H9 (cell line): ENCODE measurements at regions not wholly inside any gene's neighbourhood (a gene's known extent, or its start where the extent isn't known, plus 50 kb on each side); places are given as distances from the start of the nearest gene placed in this dataset.

ENCODE experiments used
- DNase-seq: peaks from one replicate; pipeline ENCODE4 v3.0.0-alpha.2; 2017
- H2AFZ ChIP-seq: one replicate; pipeline ENCODE4 v1.6.1; 2013; ENCODE audit warnings: mild to moderate bottlenecking, low read length, control low read depth, moderate library complexity
- H2AK5ac ChIP-seq: 2 replicates; pipeline ENCODE4 v1.6.1; 2013; ENCODE audit warnings: low read length, control low read depth, mixed read lengths; ENCODE audit not compliant: insufficient read length
- H2BK120ac ChIP-seq: one replicate; pipeline ENCODE4 v1.6.1; 2013; ENCODE audit warnings: low read depth, mild to moderate bottlenecking, low read length, control low read depth, inconsistent platforms; ENCODE audit not compliant: poor library complexity, severe bottlenecking
- H2BK12ac ChIP-seq: 2 replicates; pipeline ENCODE4 v1.6.1; 2013; ENCODE audit warnings: low read length, control low read depth, mixed read lengths, low read depth; ENCODE audit not compliant: insufficient read length
- H2BK15ac ChIP-seq: 2 replicates; pipeline ENCODE4 v1.6.1; 2013; ENCODE audit warnings: low read depth, low read length, control low read depth
- H2BK20ac ChIP-seq: one replicate; pipeline ENCODE4 v1.6.1; 2013; ENCODE audit warnings: low read depth, mild to moderate bottlenecking, low read length, control low read depth, inconsistent platforms; ENCODE audit not compliant: poor library complexity, severe bottlenecking
- H2BK5ac ChIP-seq: 2 replicates; pipeline ENCODE4 v1.6.1; 2013; ENCODE audit warnings: low read length, control low read depth, mixed read lengths; ENCODE audit not compliant: insufficient read length
- H3K14ac ChIP-seq: 2 replicates; pipeline ENCODE4 v1.6.1; 2013; ENCODE audit warnings: low read length, control low read depth; ENCODE audit not compliant: insufficient read depth
- H3K18ac ChIP-seq: 2 replicates; pipeline ENCODE4 v1.6.1; 2013; ENCODE audit warnings: low read depth, mild to moderate bottlenecking, mixed read lengths, low read length, control low read depth; ENCODE audit not compliant: insufficient read length
- H3K23ac ChIP-seq: 2 replicates; pipeline ENCODE4 v1.6.1; 2013; ENCODE audit warnings: low read length, control low read depth, mixed read lengths, low read depth; ENCODE audit not compliant: insufficient read length
- H3K23me2 ChIP-seq: 2 replicates; pipeline ENCODE4 v1.6.1; 2013; ENCODE audit warnings: low read depth, mild to moderate bottlenecking, mixed read lengths, low read length, control low read depth; ENCODE audit not compliant: insufficient read length, poor library complexity, severe bottlenecking
- H3K27ac ChIP-seq: 2 replicates; pipeline ENCODE4 v1.5.1; 2013; ENCODE audit warnings: low read length, control low read depth, mixed read lengths, low read depth; ENCODE audit not compliant: insufficient read length
- H3K27me3 ChIP-seq: 2 replicates; pipeline ENCODE4 v1.6.1; 2013; ENCODE audit warnings: low read length, control low read depth, inconsistent platforms; ENCODE audit not compliant: insufficient read depth
- H3K4ac ChIP-seq: 2 replicates; pipeline ENCODE4 v1.6.1; 2013; ENCODE audit warnings: low read depth, mild to moderate bottlenecking, control low read depth, inconsistent platforms, low read length, moderate library complexity
- H3K4me1 ChIP-seq: 2 replicates; pipeline ENCODE4 v1.6.1; 2013; ENCODE audit warnings: low read length, control low read depth, inconsistent platforms; ENCODE audit not compliant: insufficient read depth
- H3K4me2 ChIP-seq: 2 replicates; pipeline ENCODE4 v1.6.1; 2013; ENCODE audit warnings: low read length, control low read depth, mixed read lengths; ENCODE audit not compliant: insufficient read length, insufficient read depth
- H3K56ac ChIP-seq: 2 replicates; pipeline ENCODE4 v1.6.1; 2013; ENCODE audit warnings: low read depth, mild to moderate bottlenecking, mixed read lengths, low read length, control low read depth; ENCODE audit not compliant: insufficient read length
- H3K79me1 ChIP-seq: 2 replicates; pipeline ENCODE4 v1.6.1; 2013; ENCODE audit warnings: low read depth, mild to moderate bottlenecking, moderate library complexity, low read length, control low read depth, inconsistent platforms; ENCODE audit not compliant: insufficient read depth, poor library complexity, severe bottlenecking
- H3K79me2 ChIP-seq: 2 replicates; pipeline ENCODE4 v1.6.1; 2013; ENCODE audit warnings: low read length, control low read depth, inconsistent platforms; ENCODE audit not compliant: insufficient read depth
- H3K9ac ChIP-seq: 2 replicates; pipeline ENCODE4 v1.6.1; 2013; ENCODE audit warnings: low read length, control low read depth, mixed read lengths; ENCODE audit not compliant: insufficient read length; ENCODE audit errors: extremely low read depth
- H3K9me3 ChIP-seq: one replicate; pipeline ENCODE4 v1.6.1; 2013; ENCODE audit warnings: low read depth, low read length, inconsistent platforms; ENCODE audit not compliant: control insufficient read depth
- H3T11ph ChIP-seq: one replicate; pipeline ENCODE4 v1.6.1; 2013; ENCODE audit warnings: mild to moderate bottlenecking, low read length, control low read depth, inconsistent platforms
- H4K20me1 ChIP-seq: one replicate; pipeline ENCODE4 v1.6.1; 2013; ENCODE audit not compliant: control insufficient read depth, insufficient read length, insufficient read depth
- H4K5ac ChIP-seq: 2 replicates; pipeline ENCODE4 v1.6.1; 2013; ENCODE audit warnings: low read depth, mild to moderate bottlenecking, mixed read lengths, low read length, control low read depth; ENCODE audit not compliant: insufficient read length
- H4K8ac ChIP-seq: replicated peaks from 2 replicates; pipeline ENCODE4 v1.6.1; 2013; ENCODE audit warnings: low read length, control low read depth, mixed read lengths, low read depth; ENCODE audit not compliant: insufficient read length
- H4K91ac ChIP-seq: 2 replicates; pipeline ENCODE4 v1.6.1; 2013; ENCODE audit warnings: low read depth, mild to moderate bottlenecking, moderate library complexity, mixed read lengths, low read length, control low read depth; ENCODE audit not compliant: insufficient read length
- H3K27ac Mint-ChIP-seq, 3 experiments: 2 replicates in 2 of 3; 3 replicates in 1 of 3; pipeline ENCODE4 v1.8.0; 2020 to 2021; ENCODE audit warnings: mixed read lengths in 3 of 3, mild to moderate bottlenecking in 1 of 3, moderate library complexity in 1 of 3
- H3K27me3 Mint-ChIP-seq: 2 replicates; pipeline ENCODE4 v1.8.0; 2021; ENCODE audit warnings: low read depth, mild to moderate bottlenecking, moderate library complexity, mixed read lengths
- H3K36me3 Mint-ChIP-seq, 3 experiments: 2 replicates in 2 of 3; 3 replicates in 1 of 3; pipeline ENCODE4 v1.8.0; 2020 to 2021; ENCODE audit warnings: low read depth in 3 of 3, mixed read lengths in 3 of 3; ENCODE audit not compliant: insufficient read depth in 1 of 3
- H3K4me1 Mint-ChIP-seq, 2 experiments: 2 replicates each; pipeline ENCODE4 v1.8.0; 2020; ENCODE audit warnings: mixed read lengths in 2 of 2
- H3K4me3 Mint-ChIP-seq, 2 experiments: 2 replicates in 1 of 2; 3 replicates in 1 of 2; pipeline ENCODE4 v1.8.0; 2020 to 2021; ENCODE audit warnings: mild to moderate bottlenecking in 2 of 2, mixed read lengths in 2 of 2, moderate library complexity in 1 of 2
- H3K9me3 Mint-ChIP-seq, 2 experiments: 2 replicates in 1 of 2; 3 replicates in 1 of 2; pipeline ENCODE4 v1.8.0; 2020; ENCODE audit warnings: mild to moderate bottlenecking in 2 of 2, mixed read lengths in 2 of 2, moderate library complexity in 1 of 2
- CTCF ChIP-seq: fragments of 200-600 bp; sonication (generic); conservative IDR thresholded peaks from 3 replicates; pipeline ENCODE4 v1.8.0; 2021; ENCODE audit warnings: antibody characterized with exemption, mild to moderate bottlenecking
- WGBS: extraction: QIAGEN DNeasy Blood & Tissue Kit; methylation state at CpG from one replicate; pipeline ENCODE4 v1.1.7; 2013; ENCODE audit warnings: missing lambda C conversion rate, low lambda C conversion rate, mixed read lengths; ENCODE audit not compliant: insufficient read length; ENCODE audit errors: extremely low coverage; 5-methylcytosine and 5-hydroxymethylcytosine counted together

DNA sequence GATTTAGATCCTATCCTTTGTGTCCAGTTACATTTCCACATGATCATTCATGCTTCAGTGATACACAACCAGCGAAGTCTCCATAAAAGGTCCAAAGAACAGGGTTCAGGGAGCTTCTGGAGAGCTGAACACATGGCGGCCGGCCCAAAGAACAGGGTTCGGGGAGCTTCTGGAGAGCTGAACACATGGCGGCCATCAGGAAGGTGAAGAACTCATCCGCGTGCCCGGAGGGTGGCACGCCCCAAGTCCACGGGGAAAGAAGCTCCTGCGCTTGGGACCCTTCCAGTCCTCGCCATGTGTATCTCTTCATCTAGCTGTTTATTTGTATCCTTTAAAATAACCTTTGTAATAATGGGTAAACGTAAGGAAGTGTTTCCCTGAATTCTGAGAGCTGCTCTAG is 91.9 kb upstream of the FLRT2 start:
- WGBS = no CpG with 5 or more reads among the region's 13 CpGs
- H3K4me3 Mint-ChIP-seq = no peak overlapping the region
- no peak for DNase-seq
- Histone ChIP-seq H2BK20ac (no peak overlapping the region), H3T11ph (no peak overlapping the region), H3K56ac (no peak overlapping the region), H3K14ac (no peak overlapping the region), H3K9ac (no peak overlapping the region), H2BK120ac (no peak overlapping the region), H4K20me1 (no peaks in the 10 kb centered on the region), H3K4me2 (no peak overlapping the region), H3K27me3 (no peaks in the 10 kb centered on the region), H3K4me1 (no peaks in the 10 kb centered on the region), H4K8ac (no peak overlapping the region), H4K5ac (no peak overlapping the region), H2BK12ac (no peak overlapping the region), H2BK15ac (no peak overlapping the region), H3K23me2 (no peaks in the 10 kb centered on the region), H3K9me3 (no peaks in the 10 kb centered on the region), H3K79me1 (no peaks in the 10 kb centered on the region), H3K79me2 (no peaks in the 10 kb centered on the region), H3K18ac (no peak overlapping the region), H3K4ac (no peak overlapping the region), H3K27ac (no peak overlapping the region), H2AFZ (no peak overlapping the region), H2BK5ac (no peak overlapping the region), H2AK5ac (no peak overlapping the region), H3K23ac (no peak overlapping the region), H4K91ac (no peak overlapping the region)
- no peak for TF ChIP-seq CTCF
- 0 out of 4 replicates have a peak, but pooled peaks cover 0 to 2% of the 10 kb centered on the region in 2 experiments for H3K4me1 Mint-ChIP-seq
- H3K27ac Mint-ChIP-seq = no peak overlapping the region
- H3K27me3 Mint-ChIP-seq = peaks cover 2% of the 10 kb centered on the region
- H3K9me3 Mint-ChIP-seq = peaks cover under 1 to 2% of the 10 kb centered on the region in 2 experiments; a peak in 2 of 5 replicates
- 0 out of 7 replicates have a peak, but pooled peaks cover 0 to 1% (median 0%) of the 10 kb centered on the region in 3 experiments for H3K36me3 Mint-ChIP-seq
